CD1c-positive myeloid dendritic cell (primary cell): ENCODE measurements at regions not wholly inside any gene's neighbourhood (a gene's known extent, or its start where the extent isn't known, plus 50 kb on each side); places are given as distances from the start of the nearest gene placed in this dataset.
A peak's percentile ranks its signal among the peaks of the same experiment; 100 is the strongest.
"Not testable (repeated sequence)": the region's sequence is repeated elsewhere in the genome, so short reads cannot be mapped to it uniquely, and the experiment has no call there.

ENCODE experiments used
- DNase-seq: peaks from one replicate; pipeline ENCODE4 v3.0.0-alpha.2; 2016; ENCODE audit errors: extremely low spot score

DNA sequence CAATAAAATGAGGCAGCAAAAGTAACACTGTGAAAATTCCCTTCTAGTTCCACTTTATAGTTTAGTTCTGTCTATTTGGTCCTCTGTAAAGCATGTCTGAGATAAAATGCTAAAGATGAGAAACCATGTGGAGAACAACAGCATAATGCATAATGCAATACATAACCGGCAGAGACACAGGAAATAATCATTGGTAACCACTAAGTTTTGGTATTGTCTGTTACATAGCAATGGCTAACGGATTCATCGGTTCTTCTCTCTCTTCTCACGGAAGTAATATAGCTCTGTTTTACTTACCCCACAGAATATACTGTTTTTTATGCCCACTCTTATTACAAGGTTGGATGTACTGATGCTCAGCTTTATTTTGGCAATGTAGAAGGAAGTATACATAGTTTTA lies 158.9 kb downstream of the FAM174A start:
- no peak for DNase-seq

DNA sequence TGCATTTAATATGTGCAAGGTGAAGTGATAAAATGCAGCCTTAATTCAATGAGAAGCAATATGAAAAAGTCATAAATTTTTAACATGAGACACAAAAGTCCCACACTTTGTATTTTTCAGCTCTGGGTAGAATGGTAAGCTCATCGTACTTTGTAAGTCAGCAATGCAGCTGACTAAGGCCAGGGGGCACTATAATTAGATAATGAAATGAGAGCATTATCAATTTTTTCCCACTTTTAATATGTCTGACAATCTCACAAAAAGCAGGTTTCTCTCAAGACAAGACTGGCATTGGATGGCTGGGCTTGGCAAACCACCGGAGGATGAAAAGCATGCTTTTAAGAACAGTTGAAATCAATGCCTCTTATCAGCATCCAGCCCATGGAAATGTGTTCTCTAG lies 162.8 kb downstream of the FAM174A start:
- no peak for DNase-seq

DNA sequence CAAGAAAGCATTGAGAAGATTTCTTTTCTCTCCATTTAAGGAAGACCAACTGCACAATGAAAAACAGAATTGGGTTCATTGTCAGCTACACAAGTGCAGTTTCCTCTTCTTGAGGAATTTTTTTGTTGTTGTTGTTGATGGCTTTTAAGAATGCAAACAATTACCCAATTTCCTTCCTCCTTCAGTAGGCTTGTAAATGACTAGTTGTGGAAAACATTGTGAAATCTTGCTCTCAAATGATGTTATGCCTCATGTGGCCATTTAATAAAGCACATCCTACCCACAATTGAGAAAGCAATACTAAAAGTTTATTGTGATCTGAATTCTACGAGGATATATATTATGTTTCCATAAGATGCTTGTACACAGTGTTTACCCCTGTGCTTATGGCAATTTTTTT lies 171.6 kb downstream of the FAM174A start:
- peak; percentile 93 for DNase-seq

DNA sequence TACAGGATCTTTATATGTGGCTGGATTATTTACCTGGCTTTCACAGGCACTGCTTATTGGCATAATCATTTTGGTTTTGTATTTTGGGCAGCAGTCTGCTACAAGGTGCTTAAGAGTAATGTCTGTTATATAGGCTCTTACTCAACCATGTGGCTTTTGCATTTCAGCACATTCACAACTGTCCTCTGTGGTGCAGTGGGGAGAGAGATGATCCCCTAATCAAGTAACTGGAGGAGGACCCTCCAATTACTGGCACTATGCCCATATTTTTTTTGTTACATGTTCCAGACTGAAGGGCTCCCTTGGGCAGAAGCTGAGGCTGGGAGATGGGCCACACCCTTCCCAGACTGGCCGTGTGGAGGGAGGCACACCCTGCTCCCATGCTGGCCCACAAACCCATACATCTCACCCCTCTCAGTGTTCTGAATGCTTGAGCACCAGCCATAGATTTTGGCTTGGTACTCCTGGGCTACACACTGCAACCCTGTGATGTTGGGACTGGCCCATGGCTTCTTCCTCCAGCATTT lies 173.5 kb downstream of the FAM174A start:
- DNase-seq: no peak

DNA sequence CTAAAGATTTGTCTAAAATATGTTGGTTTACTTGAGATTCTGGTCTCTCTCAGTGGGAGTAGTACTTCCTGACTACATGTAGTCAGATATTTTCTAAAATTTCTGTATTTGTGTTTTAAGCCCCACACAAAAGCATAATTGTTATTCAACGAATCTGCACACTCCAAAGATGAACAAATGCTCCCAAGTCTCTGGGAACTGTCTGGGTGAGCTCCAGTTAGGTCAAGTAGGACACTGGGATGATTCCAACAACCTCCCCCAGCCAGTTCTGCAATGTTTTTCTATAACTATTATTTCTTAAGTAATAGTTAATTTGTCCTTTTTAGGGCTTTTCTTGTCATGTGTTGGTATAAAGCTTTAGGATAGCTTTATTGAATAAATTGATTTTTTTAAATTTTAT lies 174.6 kb downstream of the FAM174A start:
- DNase-seq: no peak

- not testable (repeated sequence) for DNase-seq
These were observed 179.6 kb downstream of the FAM174A start for GRCh38 chr5:100714780-100715179.

DNA sequence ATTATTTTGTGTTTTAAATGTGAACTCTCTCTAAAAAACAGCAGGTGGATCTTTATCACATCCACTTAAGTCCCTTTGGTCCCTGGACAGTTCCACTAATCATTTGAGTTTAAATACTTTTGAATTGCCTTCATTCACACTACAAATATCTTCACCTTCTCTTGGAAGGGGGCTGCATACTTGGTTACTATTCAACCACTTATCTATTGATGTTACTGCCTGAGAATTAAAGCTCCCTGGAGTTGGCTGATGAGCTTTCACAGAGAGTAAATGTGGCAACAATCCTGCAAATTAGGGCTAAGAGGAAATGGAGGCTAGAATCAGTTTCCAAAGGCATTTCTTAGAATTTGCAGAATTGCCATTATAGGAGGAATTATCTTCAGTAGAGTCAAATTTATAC lies 180.4 kb downstream of the ST8SIA4 start:
- no peak for DNase-seq

GRCh38 chr5:100723229-100723628 lies 179.9 kb downstream of the ST8SIA4 start:
- no peak for DNase-seq

DNA sequence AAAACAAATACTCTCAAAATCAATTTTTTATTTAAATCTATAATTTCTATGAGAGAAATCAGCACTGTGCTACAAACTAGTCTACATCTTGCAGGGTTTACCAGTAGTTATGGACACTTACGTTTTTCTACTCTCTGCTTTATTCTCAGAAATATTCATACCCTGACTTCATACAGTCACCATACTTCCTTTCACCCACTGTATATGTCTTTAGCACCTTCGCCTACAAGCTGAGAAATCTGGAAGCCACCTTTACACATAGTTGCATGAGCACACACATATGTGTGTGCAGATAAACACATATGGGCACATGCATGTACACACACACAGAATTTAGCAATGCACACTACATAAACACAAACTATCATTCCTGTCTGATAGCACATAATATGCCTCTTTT lies 177.0 kb downstream of the ST8SIA4 start:
- no peak for DNase-seq

DNA sequence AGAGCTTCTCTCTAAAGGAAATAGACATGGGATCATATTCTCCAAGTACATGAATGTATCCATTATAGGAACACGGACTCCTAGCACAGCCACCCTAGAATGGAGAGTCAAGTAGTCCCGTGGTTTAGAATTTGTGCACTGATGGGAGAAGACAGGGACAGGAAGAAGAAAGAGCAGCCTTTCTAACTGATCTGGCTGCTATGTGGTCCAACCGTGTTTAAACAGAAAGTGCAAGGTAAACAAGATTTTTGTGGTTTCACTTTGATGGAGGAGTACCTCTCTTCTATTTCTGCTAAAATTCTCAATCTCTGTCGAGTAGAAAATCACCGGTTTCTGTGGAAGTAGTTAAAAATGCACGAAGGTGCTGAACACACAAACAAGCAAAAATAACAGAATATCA lies 171.3 kb downstream of the ST8SIA4 start:
- peak; percentile 12 for DNase-seq

DNA sequence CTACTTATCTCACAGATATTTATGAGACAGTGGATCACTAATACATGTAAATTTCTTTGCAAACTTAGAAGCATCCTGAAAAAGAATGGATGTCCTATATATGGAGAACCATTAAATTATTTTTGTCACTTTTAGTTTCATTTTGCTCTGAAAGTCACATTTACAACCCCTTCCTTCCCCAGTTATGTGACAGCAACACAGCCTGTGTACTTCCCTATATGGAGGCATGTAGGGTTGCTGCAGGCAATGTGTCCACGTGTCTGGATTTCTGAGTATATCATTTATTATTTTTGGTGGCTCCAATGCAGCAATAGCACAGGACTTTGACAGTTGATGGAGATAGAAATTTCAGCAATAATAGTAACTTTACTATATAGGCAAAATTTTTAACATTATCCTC lies 156.4 kb downstream of the ST8SIA4 start:
- peak; percentile 49 for DNase-seq

- no peak for DNase-seq
These were observed 153.3 kb downstream of the ST8SIA4 start for GRCh38 chr5:100749771-100750284.

GRCh38 chr5:100755435-100755834 lies 147.6 kb downstream of the ST8SIA4 start:
- DNase-seq: no peak
